GM12878 (cell line): ENCODE measurements at regions not wholly inside any gene's neighbourhood (a gene's known extent, or its start where the extent isn't known, plus 50 kb on each side); places are given as distances from the start of the nearest gene placed in this dataset.

ENCODE experiments used
- ESRRA ChIP-seq: IDR thresholded peaks from 2 replicates; pipeline ENCODE4 v1.6.1; 2012; ENCODE audit warnings: mild to moderate bottlenecking, low read length, improper control_type of control experiment
- FOS ChIP-seq: IDR thresholded peaks from 3 replicates; pipeline ENCODE4 v1.6.1; 2011; ENCODE audit warnings: borderline replicate concordance; ENCODE audit not compliant: insufficient read length; ENCODE audit errors: extremely low read depth
- MYC ChIP-seq: IDR thresholded peaks from 2 replicates; pipeline ENCODE4 v1.6.1; 2011; ENCODE audit warnings: mild to moderate bottlenecking, low read length, moderate library complexity, inconsistent platforms; ENCODE audit not compliant: insufficient read depth, insufficient replicate concordance, insufficient read length, severe bottlenecking
- NRF1 ChIP-seq: conservative IDR thresholded peaks from 2 replicates; pipeline ENCODE4 v1.6.1; 2011; ENCODE audit warnings: mild to moderate bottlenecking, low read depth, low read length, improper control_type of control experiment
- POLR2A ChIP-seq: IDR thresholded peaks from 2 replicates; pipeline ENCODE4 v1.6.1; 2011; ENCODE audit warnings: low read depth, mild to moderate bottlenecking, low read length
- RFX5 ChIP-seq: IDR thresholded peaks from 2 replicates; pipeline ENCODE4 v1.6.1; 2011; ENCODE audit warnings: low read depth, low read length, improper control_type of control experiment

DNA sequence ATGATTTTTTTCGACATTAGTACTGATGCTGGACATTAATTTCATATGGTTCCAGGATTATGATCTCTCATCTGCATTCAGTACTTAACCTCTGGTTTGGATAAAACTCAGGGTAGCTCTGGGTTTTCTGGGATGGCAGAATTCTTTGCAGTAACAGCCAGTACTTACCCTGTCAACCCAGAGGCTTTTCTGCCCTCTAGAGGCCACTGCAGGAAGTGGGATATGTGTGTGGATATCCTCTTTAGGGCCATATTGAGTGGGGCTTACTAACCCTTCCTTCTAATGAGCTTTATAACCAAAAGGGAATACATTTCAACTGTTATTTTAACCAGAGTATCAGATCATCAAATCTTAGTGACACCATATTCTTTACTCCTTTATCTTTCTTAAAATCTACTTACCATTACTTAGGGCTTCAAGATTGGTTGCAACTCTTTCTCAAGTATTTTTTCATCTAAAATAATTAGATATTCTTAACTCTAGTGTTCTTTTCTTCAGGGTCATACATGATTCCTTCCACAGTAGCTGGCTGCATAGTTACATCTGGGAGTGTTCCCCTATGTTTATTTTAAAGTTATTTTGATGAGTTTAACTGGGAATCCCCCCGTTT is 488.0 kb upstream of the STXBP6 start:
- TF ChIP-seq MYC (no peak), ESRRA (no peak), RFX5 (no peak), NRF1 (no peak), FOS (no peak), POLR2A (no peak)
